Bone marrow (tissue), 2 donors: ENCODE measurements at regions not wholly inside any gene's neighbourhood (a gene's known extent, or its start where the extent isn't known, plus 50 kb on each side); places are given as distances from the start of the nearest gene placed in this dataset.
"Not testable (repeated sequence)": the region's sequence is repeated elsewhere in the genome, so short reads cannot be mapped to it uniquely, and the experiment has no call there.

ENCODE experiments used
- DNase-seq, 2 donors: peaks; one replicate each; lab custom pipeline; 2025; lab: John Stamatoyannopoulos, UW

DNA sequence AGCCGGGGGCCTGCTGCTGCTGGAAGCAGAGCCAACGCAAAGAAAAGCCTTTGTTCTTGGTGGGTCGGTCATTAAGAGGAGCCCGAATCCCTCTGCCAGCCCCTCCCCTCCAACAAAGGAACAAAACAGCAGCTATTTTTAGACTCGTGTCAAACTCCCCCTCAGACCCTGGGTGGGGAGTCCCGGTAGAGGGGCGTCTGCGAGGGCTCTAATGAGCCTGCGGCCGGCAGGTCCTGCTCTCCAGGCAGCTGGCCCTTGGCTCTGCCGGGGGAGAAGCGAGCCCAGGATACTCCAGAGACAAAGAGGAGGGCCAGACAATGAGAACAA, 114.0 kb downstream of the LHX2 start:
- DNase-seq, result no peak

DNA sequence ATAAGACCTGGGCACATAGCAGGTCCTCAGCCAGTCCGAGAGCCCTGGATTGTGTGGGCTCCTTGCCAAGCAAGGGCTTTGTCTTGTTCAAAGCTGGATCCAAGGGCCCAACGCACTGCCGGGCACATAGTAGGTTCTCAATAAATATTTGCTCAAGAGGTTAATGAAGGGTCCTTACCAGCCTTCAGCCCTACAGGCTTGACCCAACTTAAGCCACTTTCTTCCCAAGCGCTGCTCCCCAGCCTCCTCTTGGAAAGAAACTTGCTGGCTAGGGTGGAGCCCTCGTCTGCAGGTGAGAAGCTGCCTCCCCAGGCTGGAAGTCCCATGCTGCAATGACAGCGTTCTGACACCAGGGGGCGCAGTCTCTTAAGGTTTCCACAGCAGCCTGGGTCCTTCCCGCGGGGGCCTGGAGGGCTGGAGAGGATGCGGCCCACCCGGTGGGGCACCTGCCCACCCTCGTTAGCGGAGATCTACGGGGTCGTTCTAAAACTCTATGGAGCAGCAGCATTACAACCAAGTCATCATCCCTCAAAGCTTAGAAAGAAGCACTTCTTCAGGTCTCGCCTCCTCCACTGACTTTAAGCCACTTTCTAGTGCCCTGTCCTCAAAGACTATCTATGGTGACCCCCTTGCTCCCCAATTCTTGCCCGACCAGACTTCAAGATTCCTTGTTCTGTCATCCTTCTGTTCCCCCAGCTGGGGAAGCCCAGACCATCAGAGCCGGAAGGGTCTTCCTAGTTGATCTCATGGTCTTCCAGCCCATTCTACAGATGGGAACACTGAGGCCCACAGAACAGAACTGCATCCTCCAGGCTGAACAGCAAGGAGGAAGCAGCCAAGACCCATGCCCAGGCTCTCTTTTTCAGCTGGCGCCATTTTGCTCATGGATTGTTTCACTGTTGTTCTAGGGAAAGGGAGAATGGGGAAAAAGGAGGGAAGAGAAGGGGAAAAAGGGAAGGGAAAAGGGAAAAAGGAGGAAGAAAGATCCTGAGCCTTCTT, 115.4 kb downstream of the LHX2 start:
- DNase-seq, result peak; percentile 49 to 63

DNA sequence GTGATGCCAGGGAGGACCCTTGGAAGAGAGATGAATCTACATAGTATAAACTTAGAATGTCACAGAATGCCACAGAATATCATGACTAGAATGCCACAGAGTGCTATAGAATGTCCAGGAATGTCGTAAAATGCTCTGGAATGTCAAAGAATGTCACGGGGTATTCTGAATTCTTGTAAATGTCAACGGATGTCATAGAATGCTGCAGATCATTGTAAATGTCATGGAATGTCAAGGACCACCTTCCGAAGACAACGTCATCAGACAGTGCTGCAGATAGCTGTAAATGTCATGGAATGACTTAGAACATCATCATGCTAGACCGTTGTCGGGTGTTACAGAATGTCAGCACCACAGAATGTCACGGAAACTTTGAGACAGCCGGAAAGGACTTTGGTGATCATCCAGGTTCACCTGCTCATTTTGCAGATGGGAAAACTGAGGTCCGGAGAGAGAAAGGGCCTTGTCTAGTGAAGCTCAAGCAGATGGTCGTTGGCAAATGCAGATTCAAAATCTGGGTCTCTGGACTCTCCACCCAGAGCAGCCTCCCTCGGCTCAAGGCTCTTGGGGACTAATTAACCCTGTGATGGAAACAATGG, 117.1 kb downstream of the LHX2 start:
- DNase-seq, result no peak

DNA sequence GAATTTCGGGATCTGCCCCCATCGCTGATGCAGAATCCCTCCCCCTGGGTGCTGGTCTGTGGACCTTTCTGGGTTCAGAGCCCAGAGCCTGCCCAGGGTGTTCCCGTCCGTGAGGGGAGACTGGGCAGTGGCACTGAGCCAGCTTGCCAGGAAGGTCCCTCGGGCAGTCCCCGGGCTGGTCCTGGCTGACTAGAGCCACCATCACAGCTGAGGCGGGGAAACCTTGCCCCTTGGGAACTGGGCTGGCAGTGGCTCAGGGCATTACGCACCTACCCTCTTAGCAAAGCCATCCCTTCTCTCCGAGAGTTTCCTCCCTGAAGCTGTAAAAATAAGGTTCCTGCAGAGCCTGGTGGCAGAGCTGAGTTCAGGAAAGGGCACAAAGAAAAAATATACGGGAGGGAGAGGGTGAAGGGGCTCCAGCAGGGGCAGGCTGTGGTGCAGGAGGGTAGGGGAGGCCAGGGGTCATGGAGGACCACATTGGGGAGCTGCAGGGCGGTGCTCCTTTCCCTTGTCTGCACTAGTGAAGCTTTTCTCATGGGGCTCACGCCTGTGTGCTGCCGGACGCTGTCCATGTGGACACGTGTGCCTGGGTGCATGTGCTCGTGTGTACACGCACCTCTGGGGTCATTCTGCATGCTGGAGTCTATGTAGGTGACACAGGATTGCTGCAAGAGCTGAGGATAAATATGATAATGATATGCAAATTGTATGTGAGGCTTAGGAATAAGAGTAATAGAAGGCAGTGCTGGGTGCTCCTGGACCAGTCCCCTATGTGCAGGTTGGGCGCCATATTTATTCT, 118.9 kb downstream of the LHX2 start:
- DNase-seq, result no peak

DNA sequence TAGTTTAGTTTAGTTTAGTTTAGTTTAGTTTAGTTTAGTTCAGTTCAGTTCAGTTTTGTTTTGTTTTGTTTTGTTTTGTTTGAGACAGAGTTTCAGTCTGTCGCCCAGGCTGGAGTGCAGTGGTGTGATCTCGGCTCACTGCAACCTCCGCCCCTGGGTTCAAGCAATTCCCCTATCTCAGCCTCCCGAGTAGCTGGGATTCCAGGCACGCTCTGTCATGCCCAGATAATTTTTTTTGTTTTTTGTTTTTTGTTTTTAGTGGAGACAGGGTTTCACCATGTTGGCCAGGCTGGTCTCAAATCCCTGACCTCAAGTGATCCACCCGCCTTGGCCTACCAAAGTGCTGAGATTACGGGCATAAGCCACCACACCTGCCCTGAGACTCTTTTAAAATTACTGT, 120.0 kb downstream of the LHX2 start:
- DNase-seq, result not testable (repeated sequence)

DNA sequence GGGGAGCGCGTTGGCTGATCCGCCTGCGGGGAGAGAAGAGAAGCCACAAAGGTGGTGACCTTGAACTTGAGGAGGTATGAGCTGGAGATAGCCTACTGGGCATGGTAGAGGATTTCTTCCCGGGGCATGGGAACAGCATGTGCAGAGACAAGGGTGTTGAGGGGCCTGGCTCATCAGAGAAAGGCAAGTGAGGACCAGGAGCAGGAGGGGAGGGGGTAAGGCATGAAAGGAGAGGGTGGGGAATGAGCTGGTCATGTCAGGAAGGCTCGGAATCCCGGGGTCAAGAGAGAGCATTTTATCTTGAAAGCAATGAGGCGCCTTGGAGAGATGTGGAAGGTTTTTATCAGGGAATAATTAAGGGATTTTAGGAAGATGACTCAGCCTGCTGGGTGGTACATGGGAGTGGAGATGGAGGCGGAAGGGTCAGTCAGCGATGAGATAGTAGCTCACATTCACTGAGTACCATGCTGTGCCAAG, 121.1 kb downstream of the LHX2 start:
- no peak for DNase-seq

DNA sequence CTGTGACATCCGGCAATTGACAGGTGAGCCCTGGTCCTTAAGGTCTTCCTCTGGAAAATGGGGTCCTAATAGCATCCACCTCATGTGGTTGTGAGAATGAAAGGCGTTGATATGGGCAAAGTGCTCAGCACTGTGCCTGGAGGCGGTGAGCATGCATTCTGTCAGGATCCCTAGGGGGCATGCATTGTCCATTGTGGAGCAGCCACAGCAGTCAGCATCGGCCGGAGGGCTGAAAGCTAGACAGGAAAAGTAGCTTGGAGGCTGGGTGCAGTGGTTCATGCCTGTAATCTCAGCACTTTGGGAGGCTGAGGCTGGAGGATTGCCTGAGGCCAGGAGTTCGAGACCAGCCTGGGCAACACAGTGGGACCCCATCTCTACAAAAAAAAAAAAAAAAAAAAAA, 122.2 kb downstream of the LHX2 start:
- DNase-seq, result peak in 1 of 2 donors; percentile 42

DNA sequence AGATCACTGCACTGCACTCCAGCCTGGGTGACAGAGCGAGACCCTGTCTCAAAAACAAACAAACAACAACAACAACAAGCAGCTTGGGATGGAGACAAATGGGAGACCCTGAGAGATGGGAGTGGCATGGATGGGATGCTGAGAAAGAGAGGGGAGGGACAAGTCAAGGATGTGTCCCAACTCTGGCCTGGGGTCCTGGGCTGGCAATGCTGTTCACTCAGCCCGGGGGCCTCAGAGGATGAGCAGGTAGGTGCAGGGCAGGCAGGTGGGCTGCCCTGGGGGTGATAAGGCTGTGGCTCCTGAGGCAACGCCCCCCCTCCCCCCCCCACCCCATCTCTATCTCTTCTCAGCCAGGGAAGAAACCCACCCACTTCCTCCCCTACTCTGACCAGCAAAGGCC, 123.0 kb downstream of the LHX2 start:
- DNase-seq, result no peak

DNA sequence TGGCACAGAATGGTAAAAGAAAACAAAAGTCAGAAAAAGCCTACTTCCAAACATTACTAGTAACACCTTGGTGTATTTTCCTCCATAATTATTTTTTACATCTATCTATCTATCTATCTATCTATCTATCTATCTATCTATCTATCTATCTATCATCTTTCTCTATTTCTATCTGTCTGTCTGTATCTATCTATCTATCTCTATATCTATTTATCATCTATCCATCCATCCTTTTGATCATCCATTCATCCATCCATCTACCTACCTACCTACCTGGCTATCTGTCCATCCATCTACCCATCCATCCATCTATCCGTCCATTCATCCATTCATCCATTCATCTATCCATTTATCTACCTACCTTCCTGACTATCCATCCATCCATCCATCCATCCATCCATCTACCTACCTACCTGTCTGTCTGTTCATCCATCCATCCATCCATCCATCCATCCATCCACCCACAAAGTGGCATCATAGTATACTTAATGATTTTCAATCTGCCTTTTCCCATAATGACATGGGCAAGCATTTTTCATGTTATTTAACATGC, 121.9 kb upstream of the NEK6 start:
- DNase-seq, result no peak

DNA sequence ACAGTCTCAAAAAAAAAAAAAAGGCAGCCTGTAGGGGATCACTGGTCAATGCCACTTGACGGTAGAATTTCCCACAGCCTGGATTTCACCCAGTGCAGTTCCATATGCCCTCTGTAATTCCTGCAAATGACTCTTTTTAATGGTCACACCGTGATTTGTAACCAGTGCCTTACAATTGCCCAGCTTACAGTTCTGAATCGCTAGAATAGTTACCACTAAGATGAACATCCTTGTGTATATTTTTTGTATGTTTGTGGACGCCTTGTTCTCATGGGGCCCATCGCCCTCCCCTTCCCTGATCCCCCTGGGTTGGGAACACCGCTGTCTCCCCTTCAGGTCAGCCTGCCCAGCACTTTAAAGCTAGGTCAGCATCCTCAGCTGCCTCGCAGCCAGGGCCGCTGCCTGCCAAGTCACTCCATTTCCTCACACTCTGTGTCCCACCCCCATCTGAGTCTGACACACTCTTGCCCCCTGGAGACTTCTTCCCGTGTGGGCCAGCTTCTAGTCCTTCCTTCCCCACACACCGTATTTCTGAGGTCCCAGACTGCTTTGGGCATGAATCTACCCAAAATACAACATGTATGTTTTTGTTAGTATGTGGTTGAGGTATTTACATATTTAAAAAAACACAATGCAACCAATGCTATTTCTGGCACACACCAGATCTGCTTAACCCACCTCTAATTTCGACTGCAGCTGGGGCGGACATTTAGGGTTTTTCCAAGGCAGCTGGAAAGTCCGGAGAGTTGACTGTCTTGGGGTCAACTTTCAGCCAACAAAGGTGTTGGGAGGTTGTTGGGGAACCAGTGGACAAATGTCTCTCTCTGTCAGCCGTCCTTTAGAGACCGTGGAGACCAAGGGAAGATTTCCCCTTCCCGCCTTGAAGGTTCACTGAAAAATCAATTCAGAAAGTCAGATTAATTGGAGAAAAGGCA, 120.5 kb upstream of the NEK6 start:
- DNase-seq, result no peak

DNA sequence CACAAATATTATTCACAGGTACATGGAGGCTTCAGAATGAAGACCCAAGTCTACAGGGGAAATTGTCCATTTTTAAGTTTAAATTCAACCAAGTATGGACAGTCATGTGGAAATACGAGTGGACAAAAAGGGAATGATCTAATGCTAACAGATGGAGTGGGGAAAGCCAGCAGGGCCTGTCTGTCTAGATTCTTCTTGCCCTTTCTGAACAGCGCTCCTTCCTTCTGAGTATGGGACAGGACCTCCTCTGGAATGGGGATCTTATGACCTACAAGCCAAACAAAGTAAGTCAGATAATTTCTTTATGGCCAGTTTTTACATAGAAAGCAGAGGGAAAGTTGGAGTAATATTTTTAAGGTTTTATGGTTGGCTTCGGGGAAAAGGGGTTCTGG, 119.8 kb upstream of the NEK6 start:
- no peak for DNase-seq

DNA sequence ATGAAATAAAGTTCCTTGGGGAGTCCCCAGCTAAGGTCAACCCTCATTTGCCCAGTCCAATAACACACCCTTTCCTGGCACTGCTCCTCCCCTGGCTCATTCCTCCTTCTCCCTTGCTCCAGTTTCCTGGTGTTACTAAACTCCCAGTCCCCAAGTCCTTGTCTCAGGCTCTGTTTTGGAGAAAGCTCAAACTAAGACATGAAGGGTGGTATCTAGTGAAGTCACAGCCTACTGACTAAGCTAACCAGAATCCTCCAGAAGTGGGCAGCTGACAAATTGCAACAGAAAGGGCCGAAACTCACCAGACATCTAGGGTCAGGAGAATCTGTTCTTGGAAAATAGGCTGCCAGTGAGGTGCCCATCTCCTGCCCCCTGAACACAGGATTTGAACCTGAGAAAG, 118.7 kb upstream of the NEK6 start:
- no peak for DNase-seq

DNA sequence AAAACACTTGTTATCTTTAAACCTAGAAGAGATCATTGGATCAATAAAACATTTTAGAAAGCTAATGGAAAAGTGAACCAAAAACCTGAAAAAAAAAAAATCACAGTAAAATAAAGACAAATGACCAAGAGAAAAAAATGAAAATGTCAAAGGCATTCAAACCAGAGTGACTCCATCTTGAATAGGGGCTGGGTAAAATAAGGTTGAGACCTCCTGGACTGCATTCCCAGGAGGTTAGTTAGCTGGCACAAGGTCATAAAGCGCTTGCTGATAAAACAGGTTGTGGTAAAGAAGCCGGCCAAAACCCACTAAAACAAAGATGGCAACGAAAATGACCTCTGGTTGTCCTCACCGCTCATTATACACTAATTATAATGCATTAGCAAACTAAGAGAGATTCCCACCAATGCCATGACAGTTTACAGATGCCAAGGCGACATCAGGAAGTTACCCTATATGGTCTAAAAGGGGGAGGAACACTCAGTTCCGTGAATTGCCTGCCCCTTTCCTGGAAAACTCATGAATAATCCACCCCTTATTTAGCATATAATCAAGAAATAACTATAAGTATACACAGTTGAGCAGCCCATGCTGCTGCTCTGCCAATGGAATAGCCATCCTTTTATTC, 116.7 kb upstream of the NEK6 start:
- DNase-seq, result no peak

DNA sequence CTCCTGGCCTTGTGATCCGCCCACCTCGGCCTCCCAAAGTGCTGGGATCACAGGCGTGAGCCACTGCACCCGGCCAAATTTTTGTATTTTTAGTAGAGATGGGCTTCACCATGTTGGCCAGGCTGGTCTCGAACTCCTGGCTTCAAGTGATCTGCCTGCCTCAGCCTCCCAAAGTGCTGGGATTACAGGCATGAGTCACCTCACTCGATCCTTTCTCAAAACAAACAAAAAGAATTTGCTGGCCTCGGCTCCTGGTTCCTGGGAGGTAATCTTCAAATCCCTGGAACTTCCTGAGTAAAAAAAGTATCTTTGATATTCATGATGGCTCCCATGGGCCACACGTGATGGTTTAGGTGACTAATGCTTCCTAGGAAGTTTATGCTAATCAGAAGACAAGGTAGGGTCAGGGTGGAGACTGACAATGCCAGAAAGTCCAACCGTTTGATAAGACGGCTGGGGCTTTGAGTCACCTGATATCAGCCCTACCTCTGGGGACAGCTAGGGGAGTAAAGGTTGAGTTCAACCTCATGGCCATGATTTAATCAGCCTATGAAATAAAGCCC, 113.1 kb upstream of the NEK6 start:
- DNase-seq, result not testable (repeated sequence)

DNA sequence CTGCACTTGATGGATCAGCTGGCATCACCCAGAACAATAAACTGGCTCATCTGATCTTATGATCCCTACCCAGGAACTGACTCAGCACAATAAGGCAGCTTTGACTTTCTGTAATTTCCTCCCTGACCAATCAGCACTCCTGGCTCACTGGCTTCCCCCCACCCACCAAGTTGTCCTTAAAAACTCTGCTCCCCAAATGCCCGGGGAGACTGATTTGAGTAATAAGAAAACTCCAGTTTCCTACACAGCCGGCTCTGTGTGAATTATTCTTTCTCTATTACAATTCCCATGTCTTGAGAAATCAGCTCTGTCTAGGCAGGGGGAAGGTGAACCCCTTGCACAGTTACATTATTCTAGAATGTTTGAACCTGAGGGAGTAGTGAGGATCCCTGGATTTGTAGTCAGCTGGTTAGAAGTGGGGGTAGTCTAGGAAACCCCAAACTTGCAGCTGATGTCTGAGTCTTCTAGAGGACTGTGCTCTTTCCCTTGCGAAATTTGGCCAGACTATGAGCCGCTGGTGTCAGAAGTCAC, 111.7 kb upstream of the NEK6 start:
- no peak for DNase-seq

DNA sequence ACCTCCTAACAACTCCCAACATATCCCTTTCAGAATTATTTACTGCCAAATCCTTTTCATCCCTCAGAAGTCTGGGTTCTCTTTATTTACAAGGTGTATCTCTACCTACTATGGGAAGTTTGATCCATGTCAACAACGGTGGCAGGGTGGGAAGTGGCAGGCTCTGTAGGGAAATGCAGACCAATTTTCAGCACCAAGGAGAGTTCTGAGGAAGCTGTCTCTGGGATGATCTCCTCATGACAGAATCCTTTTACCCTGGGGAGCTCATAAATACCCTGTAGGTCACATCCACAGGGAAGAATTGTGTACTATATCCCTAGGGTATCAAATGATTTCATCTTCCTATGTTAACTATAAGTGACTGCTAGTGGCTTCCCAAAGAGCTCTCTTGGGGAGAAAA, 107.8 kb upstream of the NEK6 start:
- DNase-seq, result no peak

DNA sequence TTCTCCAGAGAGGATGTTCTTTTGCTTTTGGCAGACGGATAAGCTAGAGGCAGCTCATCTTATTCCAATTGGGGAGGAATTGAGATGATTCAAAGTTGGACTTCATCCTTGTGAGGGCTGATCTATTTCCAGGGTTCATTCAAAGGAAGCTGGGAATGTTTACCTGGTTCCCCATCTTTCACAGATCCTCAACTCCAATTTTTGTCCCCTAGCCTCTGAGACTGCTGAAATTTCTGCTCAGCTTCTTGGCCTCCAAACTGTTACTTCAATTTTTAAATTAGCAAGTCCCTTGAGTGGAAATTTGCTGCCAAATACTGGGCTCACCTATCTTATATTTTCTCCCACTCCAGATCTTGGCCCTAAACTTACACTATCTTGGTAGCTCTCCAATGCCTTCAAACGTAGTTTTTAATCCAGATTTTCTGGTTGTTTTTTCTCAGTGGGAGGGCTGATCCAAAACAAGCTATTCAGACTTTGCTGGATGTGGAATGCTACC, 93.9 kb upstream of the NEK6 start:
- no peak for DNase-seq

DNA sequence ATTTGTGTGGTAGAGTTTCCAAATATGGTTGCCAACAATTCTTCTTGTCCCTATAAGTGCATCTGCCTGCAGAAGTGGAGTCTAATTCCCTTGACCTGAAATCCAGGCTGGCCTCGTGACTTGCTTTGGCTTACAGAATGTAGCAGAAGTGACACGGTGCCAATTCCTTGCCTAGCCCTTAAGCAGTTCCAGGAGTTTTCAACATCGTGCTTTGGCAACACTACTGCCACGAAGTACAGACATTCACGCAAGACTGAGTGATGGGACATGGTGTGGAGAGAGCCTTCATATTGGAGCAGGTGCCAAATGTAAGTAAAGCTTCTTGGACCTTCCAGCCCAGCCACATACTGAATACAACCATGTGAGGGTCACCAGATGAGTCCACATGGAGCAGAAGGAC, 92.9 kb upstream of the NEK6 start:
- no peak for DNase-seq

DNA sequence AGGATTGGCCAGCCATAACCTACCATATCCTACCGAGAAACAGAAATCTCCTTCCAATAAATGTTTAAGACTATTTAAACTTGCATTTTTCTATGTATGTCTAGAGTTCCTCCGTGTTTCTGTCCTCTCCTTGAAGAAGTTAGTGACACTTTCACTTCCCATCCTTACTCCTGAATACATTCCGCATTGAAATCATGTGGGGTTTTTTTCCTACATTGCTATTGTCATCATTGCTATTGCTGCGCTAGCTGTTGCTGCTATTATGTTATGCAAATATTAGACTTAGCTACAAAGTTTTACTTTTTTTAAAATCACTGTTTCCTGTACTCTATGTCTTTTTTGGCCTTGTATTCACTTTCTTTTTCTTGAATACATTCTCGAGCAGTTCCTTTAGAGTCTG, 83.3 kb upstream of the NEK6 start:
- no peak for DNase-seq

DNA sequence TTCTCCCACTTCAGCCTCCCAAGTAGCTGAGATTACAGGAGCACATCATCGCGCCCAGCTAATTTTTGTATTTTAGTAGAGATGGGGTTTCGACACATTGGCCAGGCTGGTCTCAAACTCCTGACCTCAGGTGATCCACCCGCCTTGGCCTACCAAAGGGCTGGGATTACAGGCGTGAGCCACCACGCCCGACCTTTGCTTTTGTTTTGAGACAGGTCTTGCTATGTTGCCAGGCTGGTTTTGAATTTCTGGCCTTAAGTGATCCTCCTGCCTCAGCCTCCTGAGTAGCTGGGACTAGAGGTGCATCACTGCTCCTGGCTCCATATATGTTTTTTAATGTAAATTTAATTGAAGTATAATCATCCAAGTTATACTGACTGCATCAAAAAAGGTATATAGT, 80.2 kb upstream of the NEK6 start:
- DNase-seq, result not testable (repeated sequence)
